ENCODE measurements at regions not wholly inside any gene's neighbourhood (a gene's known extent, or its start where the extent isn't known, plus 50 kb on each side); places are given as distances from the start of the nearest gene placed in this dataset.

- DNase-seq: peak in 1 of 5 donors; percentile 17
- H3K9me3 ChIP-seq (ENCODE audit: control insufficient read depth in 2 of 3, insufficient read depth in 1 of 3, low read length in 3 of 3): no peaks in the 10 kb centered on the region
- H3K27me3 ChIP-seq (ENCODE audit: control insufficient read depth, insufficient read depth, low read length): no peaks in the 10 kb centered on the region
- H3K36me3 ChIP-seq (ENCODE audit: control insufficient read depth in 2 of 3, insufficient read depth in 3 of 3, low read length in 3 of 3): no peaks in the 10 kb centered on the region
- H3K9ac ChIP-seq (ENCODE audit: low read length in 3 of 3): no peak overlapping the region
- intact Hi-C loops (cut with DNase I): no loop called here
- H3K4me3 ChIP-seq (ENCODE audit: low read length in 3 of 3): no peak overlapping the region
- H3K4me1 ChIP-seq (ENCODE audit: control insufficient read depth in 2 of 3, insufficient read depth in 2 of 3, low read depth in 1 of 3, low read length in 3 of 3): no peaks in the 10 kb centered on the region
- TF ChIP-seq, protein P1, sequence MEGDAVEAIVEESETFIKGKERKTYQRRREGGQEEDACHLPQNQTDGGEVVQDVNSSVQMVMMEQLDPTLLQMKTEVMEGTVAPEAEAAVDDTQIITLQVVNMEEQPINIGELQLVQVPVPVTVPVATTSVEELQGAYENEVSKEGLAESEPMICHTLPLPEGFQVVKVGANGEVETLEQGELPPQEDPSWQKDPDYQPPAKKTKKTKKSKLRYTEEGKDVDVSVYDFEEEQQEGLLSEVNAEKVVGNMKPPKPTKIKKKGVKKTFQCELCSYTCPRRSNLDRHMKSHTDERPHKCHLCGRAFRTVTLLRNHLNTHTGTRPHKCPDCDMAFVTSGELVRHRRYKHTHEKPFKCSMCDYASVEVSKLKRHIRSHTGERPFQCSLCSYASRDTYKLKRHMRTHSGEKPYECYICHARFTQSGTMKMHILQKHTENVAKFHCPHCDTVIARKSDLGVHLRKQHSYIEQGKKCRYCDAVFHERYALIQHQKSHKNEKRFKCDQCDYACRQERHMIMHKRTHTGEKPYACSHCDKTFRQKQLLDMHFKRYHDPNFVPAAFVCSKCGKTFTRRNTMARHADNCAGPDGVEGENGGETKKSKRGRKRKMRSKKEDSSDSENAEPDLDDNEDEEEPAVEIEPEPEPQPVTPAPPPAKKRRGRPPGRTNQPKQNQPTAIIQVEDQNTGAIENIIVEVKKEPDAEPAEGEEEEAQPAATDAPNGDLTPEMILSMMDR (IDR thresholded peaks at IDR 0.05; ENCODE audit: borderline replicate concordance, extremely low read depth, insufficient read depth): no peak
- FAIRE-seq: no peak
- no peak overlapping the region for H3K27ac ChIP-seq (ENCODE audit: low read depth in 2 of 2, low read length in 2 of 2)
Measured at GRCh38 chr6:21523652-21524051, 69.9 kb upstream of the SOX4 start.

GRCh38 chr6:21524201-21524600 is 69.3 kb upstream of the SOX4 start:
- no peaks in the 10 kb centered on the region for H3K36me3 ChIP-seq (ENCODE audit: control insufficient read depth in 2 of 3, insufficient read depth in 3 of 3, low read length in 3 of 3)
- H3K9me3 ChIP-seq (ENCODE audit: control insufficient read depth in 2 of 3, insufficient read depth in 1 of 3, low read length in 3 of 3): no peaks in the 10 kb centered on the region

GRCh38 chr6:21526974-21527373 is 66.6 kb upstream of the SOX4 start:
- Histone ChIP-seq H3K27ac (ENCODE audit: low read depth in 2 of 2, low read length in 2 of 2) (no peak overlapping the region), H3K4me1 (ENCODE audit: control insufficient read depth in 2 of 3, insufficient read depth in 2 of 3, low read depth in 1 of 3, low read length in 3 of 3) (no peaks in the 10 kb centered on the region), H3K9ac (ENCODE audit: low read length in 3 of 3) (no peak overlapping the region), H3K9me3 (ENCODE audit: control insufficient read depth in 2 of 3, insufficient read depth in 1 of 3, low read length in 3 of 3) (no peaks in the 10 kb centered on the region), H3K27me3 (ENCODE audit: control insufficient read depth, insufficient read depth, low read length) (no peaks in the 10 kb centered on the region), H3K4me3 (ENCODE audit: low read length in 3 of 3) (no peak overlapping the region), H3K36me3 (ENCODE audit: control insufficient read depth in 2 of 3, insufficient read depth in 3 of 3, low read length in 3 of 3) (no peaks in the 10 kb centered on the region)
- intact Hi-C loops (cut with DNase I): no loop called here
- TF ChIP-seq, protein P1 (IDR thresholded peaks at IDR 0.05; ENCODE audit: borderline replicate concordance, extremely low read depth, insufficient read depth): no peak
- DNase-seq (no peak), FAIRE-seq (no peak)

More at GRCh38 chr6:21524201-21524600, 69.3 kb upstream of the SOX4 start:
- FAIRE-seq (no peak), DNase-seq (peak in 1 of 5 donors; percentile 31)
- TF ChIP-seq, protein P1 (IDR thresholded peaks at IDR 0.05; ENCODE audit: borderline replicate concordance, extremely low read depth, insufficient read depth): no peak
- Histone ChIP-seq H3K4me1 (ENCODE audit: control insufficient read depth in 2 of 3, insufficient read depth in 2 of 3, low read depth in 1 of 3, low read length in 3 of 3) (no peaks in the 10 kb centered on the region), H3K27me3 (ENCODE audit: control insufficient read depth, insufficient read depth, low read length) (no peaks in the 10 kb centered on the region), H3K4me3 (ENCODE audit: low read length in 3 of 3) (no peak overlapping the region), H3K9ac (ENCODE audit: low read length in 3 of 3) (no peak overlapping the region), H3K27ac (ENCODE audit: low read depth in 2 of 2, low read length in 2 of 2) (no peak overlapping the region)
- intact Hi-C loops (cut with DNase I): no loop called here

DNA sequence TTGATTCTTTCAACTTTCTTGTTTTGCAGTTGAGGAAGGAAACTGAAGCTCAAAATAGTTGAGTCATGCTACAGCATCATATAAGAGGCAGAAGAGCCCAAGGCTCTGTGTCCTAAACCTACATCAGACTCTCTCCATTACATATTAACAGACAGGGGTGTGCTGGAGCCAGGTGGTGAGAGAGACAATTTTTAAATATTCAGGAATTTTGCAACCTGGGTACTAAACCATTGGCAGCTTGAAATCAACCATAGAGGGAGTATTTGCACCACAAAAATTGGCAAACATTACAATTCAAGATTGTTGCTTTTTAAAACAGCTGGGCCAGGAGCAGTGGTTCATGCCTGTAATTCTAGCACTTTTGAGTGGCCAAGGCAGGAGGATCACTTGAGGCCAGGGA is 65.8 kb upstream of the SOX4 start:
- TF ChIP-seq, protein P1 (IDR thresholded peaks at IDR 0.05; ENCODE audit: borderline replicate concordance, extremely low read depth, insufficient read depth): no peak
- Histone ChIP-seq H3K9ac (ENCODE audit: low read length in 3 of 3) (no peak overlapping the region), H3K36me3 (ENCODE audit: control insufficient read depth in 2 of 3, insufficient read depth in 3 of 3, low read length in 3 of 3) (no peaks in the 10 kb centered on the region), H3K9me3 (ENCODE audit: control insufficient read depth in 2 of 3, insufficient read depth in 1 of 3, low read length in 3 of 3) (no peaks in the 10 kb centered on the region), H3K27ac (ENCODE audit: low read depth in 2 of 2, low read length in 2 of 2) (no peak overlapping the region), H3K4me1 (ENCODE audit: control insufficient read depth in 2 of 3, insufficient read depth in 2 of 3, low read depth in 1 of 3, low read length in 3 of 3) (no peaks in the 10 kb centered on the region), H3K27me3 (ENCODE audit: control insufficient read depth, insufficient read depth, low read length) (no peaks in the 10 kb centered on the region), H3K4me3 (ENCODE audit: low read length in 3 of 3) (no peak overlapping the region)
- intact Hi-C loops (cut with DNase I): no loop called here
- DNase-seq: no peak
- FAIRE-seq: no peak

All from kidney (tissue), 13 donors.